D721Med (cell line): ENCODE measurements at regions not wholly inside any gene's neighbourhood (a gene's known extent, or its start where the extent isn't known, plus 50 kb on each side); places are given as distances from the start of the nearest gene placed in this dataset.

Source experiments
- DNase-seq: peaks from one replicate; pipeline ENCODE4 v3.0.0; 2011; ENCODE audit warnings: low spot score; ENCODE audit not compliant: insufficient read length
- FAIRE-seq: peaks from 2 replicates; lab custom pipeline; 2011; peaks lifted over from hg19 to GRCh38; lab: Jason Lieb, UNC
- TF ChIP-seq, protein P1 (sequence below): IDR thresholded peaks from 2 replicates; pipeline ENCODE4 v1.5.1; 2012; ENCODE audit warnings: mild to moderate bottlenecking, control low read depth; ENCODE audit not compliant: insufficient read depth; ENCODE audit errors: missing control alignments

GRCh38 chr6:15132167-15132566 lies 113.7 kb upstream of the JARID2 start:
- DNase-seq = no peak
- FAIRE-seq = no peak
- TF ChIP-seq, protein P1, sequence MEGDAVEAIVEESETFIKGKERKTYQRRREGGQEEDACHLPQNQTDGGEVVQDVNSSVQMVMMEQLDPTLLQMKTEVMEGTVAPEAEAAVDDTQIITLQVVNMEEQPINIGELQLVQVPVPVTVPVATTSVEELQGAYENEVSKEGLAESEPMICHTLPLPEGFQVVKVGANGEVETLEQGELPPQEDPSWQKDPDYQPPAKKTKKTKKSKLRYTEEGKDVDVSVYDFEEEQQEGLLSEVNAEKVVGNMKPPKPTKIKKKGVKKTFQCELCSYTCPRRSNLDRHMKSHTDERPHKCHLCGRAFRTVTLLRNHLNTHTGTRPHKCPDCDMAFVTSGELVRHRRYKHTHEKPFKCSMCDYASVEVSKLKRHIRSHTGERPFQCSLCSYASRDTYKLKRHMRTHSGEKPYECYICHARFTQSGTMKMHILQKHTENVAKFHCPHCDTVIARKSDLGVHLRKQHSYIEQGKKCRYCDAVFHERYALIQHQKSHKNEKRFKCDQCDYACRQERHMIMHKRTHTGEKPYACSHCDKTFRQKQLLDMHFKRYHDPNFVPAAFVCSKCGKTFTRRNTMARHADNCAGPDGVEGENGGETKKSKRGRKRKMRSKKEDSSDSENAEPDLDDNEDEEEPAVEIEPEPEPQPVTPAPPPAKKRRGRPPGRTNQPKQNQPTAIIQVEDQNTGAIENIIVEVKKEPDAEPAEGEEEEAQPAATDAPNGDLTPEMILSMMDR = no peak

DNA sequence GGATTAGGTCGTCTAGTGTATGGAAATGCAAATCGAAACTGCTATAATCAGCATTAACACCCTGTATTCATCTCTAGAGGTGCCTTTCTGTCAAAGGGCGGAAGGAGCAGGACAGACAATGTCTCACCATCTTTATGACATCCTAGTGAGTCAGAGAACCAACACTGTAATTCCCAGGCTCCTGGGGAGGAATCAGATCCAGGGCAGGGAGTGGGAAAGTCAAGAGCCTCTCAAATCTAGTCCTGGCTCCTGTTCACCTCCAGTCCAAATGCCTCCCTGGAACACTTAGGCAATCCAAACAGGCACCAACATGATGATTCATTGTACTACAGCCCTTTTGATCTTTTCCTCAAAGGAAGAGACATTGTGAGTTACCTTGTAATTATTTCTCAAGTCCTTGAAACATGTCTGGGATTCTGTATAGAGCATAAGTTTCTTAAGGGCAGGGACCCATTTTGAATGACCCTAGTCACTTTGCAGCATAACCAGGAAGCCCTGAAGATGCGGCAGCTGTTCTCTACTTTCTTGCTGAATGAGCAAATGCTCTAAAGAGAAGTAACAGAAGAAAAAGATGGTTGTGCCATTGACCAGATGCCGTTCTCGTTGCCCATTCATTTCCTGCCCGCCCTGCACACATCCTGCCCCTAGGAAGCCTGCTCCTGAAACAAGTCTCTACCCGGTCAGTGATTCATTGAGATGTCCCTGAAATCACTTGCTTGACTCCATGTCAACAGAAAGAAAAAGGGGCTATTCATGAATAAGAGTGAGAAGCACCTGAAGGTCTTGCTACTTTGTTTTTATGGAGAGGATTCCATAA lies 112.8 kb upstream of the JARID2 start:
- DNase-seq (no peak), FAIRE-seq (no peak)
- TF ChIP-seq, protein P1 = no peak

DNA sequence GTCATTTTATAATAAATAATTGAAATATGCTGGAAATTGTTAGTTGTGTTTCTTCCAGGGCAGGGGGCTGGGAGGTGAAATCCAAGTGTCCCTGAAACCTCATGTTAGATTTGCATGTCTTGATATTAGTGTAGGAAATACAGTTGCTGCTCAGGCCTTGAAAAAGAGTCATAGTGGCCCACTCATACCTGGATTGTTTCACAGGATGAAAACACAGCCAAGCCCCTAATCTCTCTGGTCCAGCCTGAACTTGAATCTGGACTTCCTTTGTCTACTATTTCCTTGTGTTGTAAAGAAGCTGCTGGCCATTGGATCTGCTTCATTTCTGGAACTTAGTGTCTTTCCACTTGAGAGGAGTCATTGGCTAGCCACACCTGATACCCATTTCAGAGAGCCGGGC lies 108.8 kb upstream of the JARID2 start:
- DNase-seq (no peak), FAIRE-seq (no peak)
- TF ChIP-seq, protein P1 = no peak

GRCh38 chr6:15143086-15143485 lies 102.8 kb upstream of the JARID2 start:
- no peak for FAIRE-seq
- DNase-seq = no peak
- TF ChIP-seq, protein P1 = no peak

- no peak for FAIRE-seq
- no peak for DNase-seq
- TF ChIP-seq, protein P1 = no peak
Measured at GRCh38 chr6:15143540-15143939, 102.3 kb upstream of the JARID2 start.

DNA sequence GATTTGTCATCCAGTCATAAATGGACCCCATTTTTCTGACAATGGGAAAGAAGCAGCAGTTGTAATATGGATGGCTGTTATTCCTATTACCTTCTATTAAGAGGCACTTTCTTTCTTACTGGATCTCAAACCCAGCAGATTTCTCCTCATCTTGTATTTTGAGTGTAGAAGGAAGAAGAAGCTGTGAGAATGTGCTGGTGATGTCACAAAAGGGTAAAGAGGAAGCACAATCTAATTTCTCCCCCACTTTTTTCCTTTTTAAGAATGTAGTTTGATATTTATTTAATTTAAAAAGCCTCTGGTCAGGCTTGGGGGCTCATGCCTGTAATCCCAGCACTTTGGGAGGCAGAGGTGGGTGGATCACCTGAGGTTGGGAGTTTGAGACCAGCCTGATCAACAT lies 100.0 kb upstream of the JARID2 start:
- no peak for DNase-seq
- no peak for FAIRE-seq
- TF ChIP-seq, protein P1 = no peak

DNA sequence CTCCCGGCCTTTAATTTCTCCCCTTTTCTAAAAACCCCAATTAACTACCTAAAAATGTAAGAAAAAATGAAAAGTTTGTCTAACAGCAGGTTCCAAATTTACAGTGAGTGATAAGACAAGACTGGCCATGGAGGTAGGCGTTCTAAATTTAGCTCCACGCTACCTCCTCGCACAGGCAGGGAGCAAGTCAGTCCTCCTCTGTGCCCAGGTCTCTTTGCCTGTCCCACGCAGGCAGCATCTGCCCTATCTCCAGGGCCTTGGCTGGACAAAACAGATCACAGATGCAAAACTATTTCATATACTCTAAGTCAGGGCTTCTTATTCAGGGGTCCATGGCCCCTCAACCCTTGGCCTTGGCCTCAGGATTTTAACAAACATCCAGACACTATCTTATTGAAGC lies 98.0 kb upstream of the JARID2 start:
- no peak for FAIRE-seq
- TF ChIP-seq, protein P1 = no peak
- no peak for DNase-seq
